Karpas-422 (cell line): ENCODE measurements at regions not wholly inside any gene's neighbourhood (a gene's known extent, or its start where the extent isn't known, plus 50 kb on each side); places are given as distances from the start of the nearest gene placed in this dataset.
"Not testable (repeated sequence)": the region's sequence is repeated elsewhere in the genome, so short reads cannot be mapped to it uniquely, and the experiment has no call there.

Source experiments
- DNase-seq: peaks from one replicate; pipeline ENCODE4 v3.0.0-alpha.2; 2015
- H2AFZ ChIP-seq: fragments of 200-600 bp; sonication (generic); 2 replicates; pipeline ENCODE4 v1.6.1; 2014; ENCODE audit warnings: antibody characterized with exemption, low read length, mixed read lengths
- H3K27ac ChIP-seq: fragments of 200-600 bp; sonication (generic); 2 replicates; pipeline ENCODE4 v1.5.1; 2014; ENCODE audit warnings: mild to moderate bottlenecking, low read length, moderate library complexity
- H3K27me3 ChIP-seq: fragments of 200-600 bp; sonication (generic); 2 replicates; pipeline ENCODE4 v1.6.1; 2014; ENCODE audit warnings: low read length, mixed read lengths
- H3K36me3 ChIP-seq: fragments of 200-600 bp; sonication (generic); 2 replicates; pipeline ENCODE4 v1.6.1; 2014; ENCODE audit warnings: low read length, mixed read lengths; ENCODE audit not compliant: insufficient read depth
- H3K4me1 ChIP-seq: fragments of 200-600 bp; sonication (generic); 2 replicates; pipeline ENCODE4 v1.6.1; 2014; ENCODE audit warnings: mild to moderate bottlenecking, low read length, mixed read lengths
- H3K4me2 ChIP-seq: fragments of 200-600 bp; sonication (generic); 2 replicates; pipeline ENCODE4 v1.6.1; 2014; ENCODE audit warnings: low read length, low read depth, mild to moderate bottlenecking; ENCODE audit not compliant: poor library complexity, severe bottlenecking
- H3K4me3 ChIP-seq: fragments of 200-600 bp; sonication (generic); 2 replicates; pipeline ENCODE4 v1.5.1; 2014; ENCODE audit warnings: mild to moderate bottlenecking, antibody characterized with exemption, low read length, mixed read lengths
- H3K79me2 ChIP-seq: fragments of 200-600 bp; sonication (generic); 2 replicates; pipeline ENCODE4 v1.6.1; 2014; ENCODE audit warnings: mild to moderate bottlenecking, low read length, mixed read lengths
- H3K9ac ChIP-seq: fragments of 200-600 bp; sonication (generic); 2 replicates; pipeline ENCODE4 v1.6.0; 2014; ENCODE audit warnings: low read length
- H3K9me2 ChIP-seq: fragments of 200-600 bp; sonication (generic), shearing (Covaris generic); replicated peaks from 2 replicates; pipeline ENCODE4 v1.6.0; 2014; ENCODE audit warnings: mild to moderate bottlenecking, low read length, moderate library complexity; ENCODE audit not compliant: insufficient read depth
- H3K9me3 ChIP-seq: fragments of 300-700, 200-600 bp; sonication (generic); 2 replicates; pipeline ENCODE4 v1.6.1; 2014; ENCODE audit warnings: low read length, mixed read lengths
- H4K20me1 ChIP-seq: fragments of 200-600 bp; sonication (generic); 2 replicates; pipeline ENCODE4 v1.6.1; 2014; ENCODE audit warnings: mild to moderate bottlenecking, antibody characterized with exemption, low read length, low read depth; ENCODE audit not compliant: insufficient read depth

- H4K20me1 ChIP-seq, H3K9me2 ChIP-seq, H3K4me1 ChIP-seq, H3K27me3 ChIP-seq, H3K4me2 ChIP-seq, H3K36me3 ChIP-seq, H3K4me3 ChIP-seq, H3K79me2 ChIP-seq, H3K27ac ChIP-seq, H2AFZ ChIP-seq, H3K9ac ChIP-seq, H3K9me3 ChIP-seq, DNase-seq: not testable (repeated sequence)
Observed at GRCh38 chrX:89539150-89539549, 382.6 kb upstream of the TGIF2LX start.

- not testable (repeated sequence) for H3K79me2 ChIP-seq, H2AFZ ChIP-seq, H3K36me3 ChIP-seq, H3K9me3 ChIP-seq, H3K27me3 ChIP-seq, H3K9me2 ChIP-seq, H4K20me1 ChIP-seq, H3K9ac ChIP-seq, H3K27ac ChIP-seq, H3K4me1 ChIP-seq, H3K4me3 ChIP-seq, H3K4me2 ChIP-seq
- peak; percentile 39 for DNase-seq
Observed at GRCh38 chrX:89557146-89557545, 364.6 kb upstream of the TGIF2LX start.

DNA sequence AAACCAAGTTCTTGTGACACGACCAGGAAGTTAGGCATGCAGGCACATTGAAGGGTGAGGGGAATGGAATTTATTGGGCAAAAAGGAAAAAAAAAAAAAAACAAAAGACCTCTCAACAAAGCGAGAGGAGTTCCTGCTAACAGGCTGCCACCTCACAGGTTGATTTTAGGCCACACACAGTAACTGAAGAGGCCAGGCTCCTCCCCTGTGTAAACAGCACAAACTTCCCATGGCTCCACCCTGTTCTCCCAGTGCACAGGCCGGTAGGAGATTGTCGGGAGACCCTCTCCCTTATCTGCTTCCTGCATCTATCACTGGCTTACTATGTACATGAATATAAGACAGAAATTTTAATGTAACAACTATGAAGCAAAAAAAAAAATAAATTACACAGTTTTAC is 359.6 kb upstream of the TGIF2LX start:
- H3K9ac ChIP-seq, H3K79me2 ChIP-seq, DNase-seq, H3K9me3 ChIP-seq, H3K27me3 ChIP-seq, H3K4me1 ChIP-seq, H3K4me2 ChIP-seq, H3K36me3 ChIP-seq, H3K4me3 ChIP-seq, H3K9me2 ChIP-seq, H3K27ac ChIP-seq, H2AFZ ChIP-seq, H4K20me1 ChIP-seq: not testable (repeated sequence)

- not testable (repeated sequence) for DNase-seq, H4K20me1 ChIP-seq, H3K36me3 ChIP-seq, H3K9ac ChIP-seq, H3K4me2 ChIP-seq, H3K9me2 ChIP-seq, H3K27ac ChIP-seq, H3K79me2 ChIP-seq, H2AFZ ChIP-seq, H3K4me1 ChIP-seq, H3K9me3 ChIP-seq, H3K27me3 ChIP-seq, H3K4me3 ChIP-seq
Observed at GRCh38 chrX:89563107-89563506, 358.6 kb upstream of the TGIF2LX start.

DNA sequence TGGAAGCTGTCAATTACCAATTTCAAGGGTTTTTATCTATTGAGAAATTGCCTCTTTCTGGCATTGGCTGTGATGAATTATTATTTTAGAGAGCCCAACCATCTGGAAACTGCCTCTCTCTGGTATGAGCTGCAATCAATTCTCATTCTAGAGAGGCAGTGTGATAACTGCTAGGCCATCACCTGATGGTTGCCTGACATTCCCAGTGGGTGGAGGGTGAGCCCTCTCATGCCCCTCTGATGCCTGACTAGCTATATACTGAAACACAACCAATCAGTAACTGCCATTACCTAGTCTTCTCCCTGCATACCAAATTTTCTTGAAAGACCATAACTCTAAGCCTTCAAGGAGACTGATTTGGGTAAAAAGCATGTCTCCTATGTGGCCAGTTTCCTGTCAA is 353.9 kb upstream of the TGIF2LX start:
- H3K4me2 ChIP-seq, H3K79me2 ChIP-seq, H3K27me3 ChIP-seq, H4K20me1 ChIP-seq, H3K36me3 ChIP-seq, H3K9me3 ChIP-seq, H3K4me3 ChIP-seq, H3K27ac ChIP-seq, DNase-seq, H3K9me2 ChIP-seq, H2AFZ ChIP-seq, H3K9ac ChIP-seq, H3K4me1 ChIP-seq: not testable (repeated sequence)

DNA sequence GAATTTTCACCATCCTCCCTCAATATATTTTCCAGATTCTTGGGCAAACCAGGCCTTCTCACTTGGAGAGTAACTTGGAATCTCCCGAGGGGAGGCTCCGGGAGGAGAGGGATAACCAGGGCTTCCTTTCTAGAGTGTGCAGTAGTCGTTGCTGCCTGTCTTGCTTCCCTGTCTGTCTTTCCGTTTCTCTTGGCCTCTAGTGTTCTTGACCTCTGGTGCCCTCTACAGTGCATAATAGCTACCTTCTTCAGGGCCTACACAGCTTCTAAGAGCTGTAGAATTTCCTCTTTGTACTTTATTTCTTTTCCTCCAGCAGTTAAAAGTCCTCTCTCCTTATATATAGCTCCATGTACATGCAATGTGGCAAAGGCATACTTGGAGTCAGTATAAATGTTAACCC is 339.8 kb upstream of the TGIF2LX start:
- not testable (repeated sequence) for H3K4me3 ChIP-seq, H3K9ac ChIP-seq, H3K4me2 ChIP-seq, H3K9me2 ChIP-seq, H3K36me3 ChIP-seq, H3K4me1 ChIP-seq, H3K79me2 ChIP-seq, H3K27ac ChIP-seq, H4K20me1 ChIP-seq, H3K9me3 ChIP-seq, H3K27me3 ChIP-seq
- H2AFZ ChIP-seq: peak overlapping the region; percentile 78; the same call in 1 of the 2 replicates
- DNase-seq: peak; percentile 71

- H3K4me3 ChIP-seq, H4K20me1 ChIP-seq, H3K4me1 ChIP-seq, H3K9me2 ChIP-seq, H3K79me2 ChIP-seq, H3K9me3 ChIP-seq, H2AFZ ChIP-seq, H3K9ac ChIP-seq, H3K27ac ChIP-seq, H3K36me3 ChIP-seq, H3K27me3 ChIP-seq, H3K4me2 ChIP-seq: not testable (repeated sequence)
- DNase-seq: peak; percentile 32
Observed at GRCh38 chrX:89631858-89632257, 289.9 kb upstream of the TGIF2LX start.

DNA sequence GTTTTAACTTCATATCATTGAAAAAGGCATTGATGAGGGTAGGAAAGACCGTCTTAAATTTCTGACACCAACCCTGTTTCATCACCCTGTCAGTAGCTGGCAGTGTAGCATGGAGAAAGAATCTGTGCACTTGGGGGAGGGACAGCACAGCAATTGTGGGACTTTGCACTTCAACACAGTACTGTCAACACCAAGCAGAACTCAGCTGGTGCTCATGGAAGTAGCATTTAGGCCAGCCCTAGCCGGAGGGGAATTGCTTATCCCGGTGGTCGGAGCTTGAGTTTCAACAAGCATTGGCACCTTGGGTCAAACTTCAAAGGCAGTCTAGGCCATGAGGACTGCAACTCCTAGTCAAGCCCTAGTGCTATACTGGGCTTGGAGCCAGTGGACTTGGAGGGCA is 285.8 kb upstream of the TGIF2LX start:
- H3K27me3 ChIP-seq, H3K27ac ChIP-seq, H3K9me2 ChIP-seq, H3K4me3 ChIP-seq, H2AFZ ChIP-seq, H3K36me3 ChIP-seq, H3K79me2 ChIP-seq, H4K20me1 ChIP-seq, H3K9ac ChIP-seq, H3K4me2 ChIP-seq, H3K9me3 ChIP-seq, DNase-seq, H3K4me1 ChIP-seq: not testable (repeated sequence)

DNA sequence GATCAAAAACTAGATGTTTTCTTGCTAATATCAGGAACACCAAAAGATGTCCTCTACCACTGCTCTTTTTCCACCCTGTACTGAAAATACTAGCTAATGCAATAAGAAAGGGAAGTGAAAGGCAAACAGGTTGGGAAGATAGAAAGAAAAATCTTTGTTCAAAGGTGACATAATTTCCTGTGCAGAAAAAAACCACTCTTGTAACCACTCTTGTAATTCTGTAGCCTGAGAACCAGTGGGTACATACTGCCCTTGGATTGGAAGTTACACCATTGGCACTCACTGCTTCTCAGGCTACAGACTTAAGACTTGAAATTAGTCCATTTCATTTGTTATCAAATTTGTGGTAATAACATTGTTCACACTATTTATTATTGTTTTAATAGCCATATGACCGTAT is 263.0 kb upstream of the TGIF2LX start:
- not testable (repeated sequence) for H3K27me3 ChIP-seq, H3K79me2 ChIP-seq, H3K4me3 ChIP-seq, DNase-seq, H2AFZ ChIP-seq, H3K9me3 ChIP-seq, H3K9ac ChIP-seq, H3K4me2 ChIP-seq, H3K27ac ChIP-seq, H3K36me3 ChIP-seq, H4K20me1 ChIP-seq, H3K9me2 ChIP-seq, H3K4me1 ChIP-seq
